ENCODE measurements at regions not wholly inside any gene's neighbourhood (a gene's known extent, or its start where the extent isn't known, plus 50 kb on each side); places are given as distances from the start of the nearest gene placed in this dataset.

DNA sequence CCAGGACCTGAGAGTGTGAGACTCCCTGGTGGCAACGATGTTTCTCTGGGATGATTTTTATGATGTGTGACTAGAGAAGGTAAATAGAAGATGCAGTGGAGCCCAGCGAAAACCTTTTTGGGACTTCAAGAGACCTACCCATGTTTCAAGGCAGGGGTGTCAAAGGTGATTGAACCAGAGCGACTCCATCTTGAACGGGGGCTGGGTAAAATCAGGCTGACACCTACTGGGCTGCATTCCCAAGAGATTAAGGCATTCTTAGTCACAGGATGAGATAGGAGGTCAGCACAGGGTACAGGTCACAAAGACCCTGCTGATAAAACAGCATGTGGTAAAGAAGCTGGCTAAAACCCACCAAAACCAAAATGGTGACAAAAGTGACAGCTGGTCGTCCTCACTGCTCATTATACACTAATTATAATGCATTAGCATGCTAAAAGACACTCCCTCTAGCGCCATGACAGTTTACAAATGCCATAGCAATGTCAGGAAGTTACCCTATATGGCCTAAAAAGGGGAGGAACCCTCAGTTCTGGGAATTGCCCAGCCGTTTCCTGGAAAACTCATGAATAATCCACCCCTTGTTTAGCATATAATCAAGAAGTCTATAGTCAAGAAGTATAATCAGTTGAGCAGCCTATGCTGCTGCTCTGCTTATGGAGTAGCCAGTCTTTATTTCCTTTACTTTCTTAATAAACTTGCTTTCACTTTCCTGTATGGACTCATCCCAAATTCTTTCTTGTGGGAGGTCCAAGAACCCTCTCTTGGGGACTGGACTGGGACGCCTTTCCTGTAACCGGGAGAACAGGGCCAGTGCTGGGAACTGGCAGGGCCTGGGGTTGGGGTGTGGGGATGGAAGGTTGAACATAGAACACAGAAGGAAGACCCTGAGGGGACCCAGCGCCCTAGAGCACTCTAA lies 526.4 kb downstream of the QKI start:
- 70 to 82% methylated on average over 5 to 10 of the region's 10 CpGs for WGBS, 2 donors (ENCODE audit: low coverage in 1 of 2)
- no peak for DNase-seq
- no peak overlapping the region for H3K27ac ChIP-seq
- TF ChIP-seq, protein P1, sequence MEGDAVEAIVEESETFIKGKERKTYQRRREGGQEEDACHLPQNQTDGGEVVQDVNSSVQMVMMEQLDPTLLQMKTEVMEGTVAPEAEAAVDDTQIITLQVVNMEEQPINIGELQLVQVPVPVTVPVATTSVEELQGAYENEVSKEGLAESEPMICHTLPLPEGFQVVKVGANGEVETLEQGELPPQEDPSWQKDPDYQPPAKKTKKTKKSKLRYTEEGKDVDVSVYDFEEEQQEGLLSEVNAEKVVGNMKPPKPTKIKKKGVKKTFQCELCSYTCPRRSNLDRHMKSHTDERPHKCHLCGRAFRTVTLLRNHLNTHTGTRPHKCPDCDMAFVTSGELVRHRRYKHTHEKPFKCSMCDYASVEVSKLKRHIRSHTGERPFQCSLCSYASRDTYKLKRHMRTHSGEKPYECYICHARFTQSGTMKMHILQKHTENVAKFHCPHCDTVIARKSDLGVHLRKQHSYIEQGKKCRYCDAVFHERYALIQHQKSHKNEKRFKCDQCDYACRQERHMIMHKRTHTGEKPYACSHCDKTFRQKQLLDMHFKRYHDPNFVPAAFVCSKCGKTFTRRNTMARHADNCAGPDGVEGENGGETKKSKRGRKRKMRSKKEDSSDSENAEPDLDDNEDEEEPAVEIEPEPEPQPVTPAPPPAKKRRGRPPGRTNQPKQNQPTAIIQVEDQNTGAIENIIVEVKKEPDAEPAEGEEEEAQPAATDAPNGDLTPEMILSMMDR (IDR thresholded peaks at IDR 0.05), result no peak
- TF ChIP-seq POLR2A (IDR thresholded peaks at IDR 0.05) (no peak), EP300 (IDR thresholded peaks at IDR 0.05; ENCODE audit: low read depth) (no peak)
- H3K9me3 ChIP-seq, result no peaks in the 10 kb centered on the region
- H3K36me3 ChIP-seq, result no peaks in the 10 kb centered on the region
- peaks cover 0 to 4% (median 0%) of the 10 kb centered on the region in 4 donors for H3K4me1 ChIP-seq
- intact Hi-C loops (cut with DNase I; ENCODE audit: low total_unique reads) (no loop called here), in situ Hi-C loops (cut with MboI; ENCODE audit: low pct_ligation_motif_present in 1 of 4, low pct_unique_long_range_greater_than_20kb in 1 of 4, low sequenced_read_pairs in 3 of 4) (no loop called here)
- no peak overlapping the region for H3K4me3 ChIP-seq
- H3K27me3 ChIP-seq, result no peaks in the 10 kb centered on the region

DNA sequence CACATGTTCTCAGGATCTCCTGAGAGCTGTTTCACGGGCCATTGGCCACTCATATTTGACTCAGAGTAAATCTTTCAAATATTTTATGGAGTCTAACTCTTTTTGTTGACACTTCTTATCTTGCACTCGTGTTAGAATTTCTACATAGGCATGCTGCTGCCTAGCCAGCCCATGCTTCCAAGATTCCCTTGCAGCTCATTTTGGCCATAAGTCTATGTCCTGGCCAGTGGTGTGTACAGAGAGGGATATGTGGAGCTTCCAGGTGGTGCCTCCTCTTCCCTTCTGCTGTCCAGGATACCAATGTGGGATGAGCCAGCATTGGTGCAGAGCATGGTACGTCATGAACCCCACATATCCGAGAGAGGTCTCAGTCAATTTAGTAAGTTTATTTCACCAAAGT lies 522.6 kb downstream of the QKI start:
- no peaks in the 10 kb centered on the region for H3K36me3 ChIP-seq
- H3K4me3 ChIP-seq, result no peak overlapping the region
- intact Hi-C loops (cut with DNase I; ENCODE audit: low total_unique reads) (no loop called here), in situ Hi-C loops (cut with MboI; ENCODE audit: low pct_ligation_motif_present in 1 of 4, low pct_unique_long_range_greater_than_20kb in 1 of 4, low sequenced_read_pairs in 3 of 4) (no loop called here)
- TF ChIP-seq POLR2A (IDR thresholded peaks at IDR 0.05) (no peak), EP300 (IDR thresholded peaks at IDR 0.05; ENCODE audit: low read depth) (no peak), POLR2AphosphoS5 (IDR thresholded peaks at IDR 0.05) (no peak)
- TF ChIP-seq, protein P1 (IDR thresholded peaks at IDR 0.05), result no peak
- no peaks in the 10 kb centered on the region for H3K9me3 ChIP-seq
- no peak overlapping the region for H3K27ac ChIP-seq
- H3K4me1 ChIP-seq, result peaks cover 0 to 4% (median 0%) of the 10 kb centered on the region in 4 donors
- 21 to 64% methylated on average over 2 to 4 of the region's 4 CpGs for WGBS, 2 donors (ENCODE audit: low coverage in 1 of 2)
- H3K27me3 ChIP-seq, result no peaks in the 10 kb centered on the region
- DNase-seq, result no peak

DNA sequence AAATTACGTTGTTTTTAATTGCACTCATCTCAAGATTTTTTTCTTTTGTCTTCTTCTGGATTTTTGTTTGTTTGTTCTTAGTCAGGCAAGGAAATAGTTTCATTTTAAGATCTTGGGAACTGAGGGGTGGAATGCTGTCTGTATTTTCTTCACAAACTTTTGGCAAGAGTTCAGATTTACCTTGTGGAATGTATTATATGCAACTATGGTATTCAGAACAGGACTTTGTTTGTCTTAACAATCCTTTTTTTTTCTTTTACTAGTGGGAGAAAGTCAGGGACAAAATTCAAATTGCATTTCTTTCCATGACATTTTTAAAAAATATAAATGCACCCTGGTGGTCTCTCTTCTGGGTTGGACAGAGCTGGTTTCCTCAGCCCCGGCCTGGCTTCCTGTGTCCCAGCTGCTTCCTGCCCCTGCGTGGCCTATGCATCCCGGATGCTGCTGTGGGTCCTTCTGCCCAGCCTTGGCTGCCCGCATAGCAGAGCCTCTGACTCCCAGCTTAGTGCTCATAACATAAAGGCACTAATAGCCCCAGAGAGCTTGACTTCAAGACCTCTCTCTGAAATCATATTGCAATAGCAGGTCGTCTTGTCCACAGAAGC lies 520.7 kb downstream of the QKI start:
- H3K4me1 ChIP-seq, result no peaks in the 10 kb centered on the region
- no peak for TF ChIP-seq EP300 (IDR thresholded peaks at IDR 0.05; ENCODE audit: low read depth)
- TF ChIP-seq POLR2A (IDR thresholded peaks at IDR 0.05), result no peak
- no peak for TF ChIP-seq POLR2AphosphoS5 (IDR thresholded peaks at IDR 0.05)
- TF ChIP-seq, protein P1 (IDR thresholded peaks at IDR 0.05), result no peak
- no peak for DNase-seq
- no peaks in the 10 kb centered on the region for H3K9me3 ChIP-seq
- intact Hi-C loops (cut with DNase I; ENCODE audit: low total_unique reads), result no loop called here
- no peaks in the 10 kb centered on the region for H3K36me3 ChIP-seq
- no peaks in the 10 kb centered on the region for H3K27me3 ChIP-seq
- H3K4me3 ChIP-seq, result no peak overlapping the region
- H3K27ac ChIP-seq, result no peak overlapping the region
- in situ Hi-C loops (cut with MboI; ENCODE audit: low pct_ligation_motif_present in 1 of 4, low pct_unique_long_range_greater_than_20kb in 1 of 4, low sequenced_read_pairs in 3 of 4), result no loop called here
- WGBS, 2 donors (ENCODE audit: low coverage in 1 of 2), result 43 to 67% methylated on average over 2 to 6 of the region's 6 CpGs

- Histone ChIP-seq H3K4me3 (no peak overlapping the region), H3K9me3 (no peaks in the 10 kb centered on the region), H3K27ac (no peak overlapping the region), H3K27me3 (no peaks in the 10 kb centered on the region), H3K4me1 (no peaks in the 10 kb centered on the region), H3K36me3 (no peaks in the 10 kb centered on the region)
- intact Hi-C loops (cut with DNase I; ENCODE audit: low total_unique reads), result no loop called here
- WGBS, 2 donors (ENCODE audit: low coverage in 1 of 2), result 84 to 100% methylated on average over 2 to 6 of the region's 6 CpGs
- TF ChIP-seq EP300 (IDR thresholded peaks at IDR 0.05; ENCODE audit: low read depth) (no peak), POLR2AphosphoS5 (IDR thresholded peaks at IDR 0.05) (no peak), POLR2A (IDR thresholded peaks at IDR 0.05) (no peak)
- TF ChIP-seq, protein P1 (IDR thresholded peaks at IDR 0.05), result no peak
- in situ Hi-C loops (cut with MboI; ENCODE audit: low pct_ligation_motif_present in 1 of 4, low pct_unique_long_range_greater_than_20kb in 1 of 4, low sequenced_read_pairs in 3 of 4), result no loop called here
- no peak for DNase-seq
These were observed 515.5 kb downstream of the QKI start for GRCh38 chr6:163930012-163930411.
